HepG2 (cell line): ENCODE measurements at regions not wholly inside any gene's neighbourhood (a gene's known extent, or its start where the extent isn't known, plus 50 kb on each side); places are given as distances from the start of the nearest gene placed in this dataset.
A peak's percentile ranks its signal among the peaks of the same experiment; 100 is the strongest.

ENCODE experiments used
- KDM5A ChIP-seq: fragments of 200-600 bp; sonication (generic); IDR thresholded peaks from 2 replicates; pipeline ENCODE4 v1.7.0; 2018; ENCODE audit warnings: antibody characterized with exemption, mild to moderate bottlenecking, low read length, borderline replicate concordance
- PAX8 ChIP-seq: sonication (generic); formaldehyde crosslinking; IDR thresholded peaks from 2 replicates; pipeline ENCODE4 v1.8.0; 2022; ENCODE audit warnings: mild to moderate bottlenecking, missing genetic modification reagents, borderline replicate concordance
- POLR2G ChIP-seq: fragments of 200-400 bp; formaldehyde crosslinking; IDR thresholded peaks from 2 replicates; pipeline ENCODE4 v1.6.1; 2018; ENCODE audit warnings: mild to moderate bottlenecking, low read depth, low read length, moderate library complexity
- XRCC5 ChIP-seq: fragments of 200-400 bp; formaldehyde crosslinking; optimal IDR thresholded peaks from 2 replicates; pipeline ENCODE3; 2017; ENCODE audit warnings: mild to moderate bottlenecking, low read length
- ZFYVE20 ChIP-seq: sonication (generic); formaldehyde crosslinking; IDR thresholded peaks from 2 replicates; pipeline ENCODE4 v1.8.0; 2023; ENCODE audit warnings: low read depth, mild to moderate bottlenecking, moderate library complexity, missing genetic modification reagents, borderline replicate concordance
- ZMYM3 ChIP-seq: sonication (generic); formaldehyde crosslinking; IDR thresholded peaks from 2 replicates; pipeline ENCODE4 v1.5.1; 2020; ENCODE audit warnings: mild to moderate bottlenecking, missing genetic modification reagents
- ZNF546 ChIP-seq: sonication (generic); formaldehyde crosslinking; conservative IDR thresholded peaks from 2 replicates; pipeline ENCODE4 v1.8.1; 2023; ENCODE audit warnings: mild to moderate bottlenecking, missing genetic modification reagents
- ZNF552 ChIP-seq: sonication (generic); formaldehyde crosslinking; IDR thresholded peaks from 2 replicates; pipeline ENCODE4 v1.9.0; 2022; ENCODE audit warnings: missing genetic modification reagents, mild to moderate bottlenecking, borderline replicate concordance
- ZNF768 ChIP-seq: sonication (generic); formaldehyde crosslinking; IDR thresholded peaks from 2 replicates; pipeline ENCODE4 v1.4.0; 2020; ENCODE audit warnings: missing genetic modification reagents
- ZSCAN29 ChIP-seq: sonication (generic); formaldehyde crosslinking; conservative IDR thresholded peaks from 2 replicates; pipeline ENCODE4 v1.4.0; 2020; ENCODE audit warnings: mild to moderate bottlenecking, missing genetic modification reagents
- TF ChIP-seq, protein P1 (sequence below): sonication (generic); formaldehyde crosslinking; IDR thresholded peaks from 2 replicates; pipeline ENCODE4 v1.4.0; 2020; ENCODE audit warnings: mild to moderate bottlenecking, missing genetic modification reagents
- TF ChIP-seq, protein P2 (sequence below): sonication (generic); formaldehyde crosslinking; IDR thresholded peaks from 2 replicates; pipeline ENCODE4 v1.9.0; 2021; ENCODE audit warnings: missing genetic modification reagents, mild to moderate bottlenecking, borderline replicate concordance

DNA sequence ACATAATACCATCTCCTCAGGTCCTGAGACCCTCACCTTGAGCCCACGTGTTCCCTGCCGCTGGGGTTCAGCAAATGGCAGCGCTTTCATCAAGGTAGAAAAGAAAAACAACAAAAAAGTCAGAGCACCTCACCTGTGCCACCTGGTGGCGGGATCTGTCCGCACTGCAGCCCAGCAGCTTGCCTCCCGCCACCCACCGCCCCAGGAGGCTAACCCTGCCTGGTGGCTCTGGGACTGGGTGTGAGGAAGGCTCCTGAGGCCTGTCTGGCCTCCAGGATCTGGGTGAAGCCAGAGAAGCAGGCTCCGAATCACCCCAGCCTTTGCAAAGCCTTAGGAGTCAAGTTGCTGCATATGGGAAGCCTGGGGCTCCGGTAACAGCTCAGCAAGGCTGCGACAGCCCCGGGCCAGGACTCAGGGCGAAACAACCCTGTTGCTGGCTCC, 270.8 kb downstream of the BMP7 start (continued):
- TF ChIP-seq ZMYM3 (CRISPR knock-in tag) (no peak), ZNF546 (CRISPR knock-in tag) (no peak), XRCC5 (peak; percentile 83), POLR2G (no peak), ZSCAN29 (no peak), KDM5A (no peak), ZNF552 (CRISPR knock-in tag) (no peak), ZFYVE20 (CRISPR knock-in tag) (no peak), ZNF768 (CRISPR knock-in tag) (peak; percentile 56; the same call in 1 of the 2 replicates), PAX8 (CRISPR knock-in tag) (0 out of 2 replicates have a peak, but pooled peaks have one; percentile 46)
- TF ChIP-seq, protein P1, sequence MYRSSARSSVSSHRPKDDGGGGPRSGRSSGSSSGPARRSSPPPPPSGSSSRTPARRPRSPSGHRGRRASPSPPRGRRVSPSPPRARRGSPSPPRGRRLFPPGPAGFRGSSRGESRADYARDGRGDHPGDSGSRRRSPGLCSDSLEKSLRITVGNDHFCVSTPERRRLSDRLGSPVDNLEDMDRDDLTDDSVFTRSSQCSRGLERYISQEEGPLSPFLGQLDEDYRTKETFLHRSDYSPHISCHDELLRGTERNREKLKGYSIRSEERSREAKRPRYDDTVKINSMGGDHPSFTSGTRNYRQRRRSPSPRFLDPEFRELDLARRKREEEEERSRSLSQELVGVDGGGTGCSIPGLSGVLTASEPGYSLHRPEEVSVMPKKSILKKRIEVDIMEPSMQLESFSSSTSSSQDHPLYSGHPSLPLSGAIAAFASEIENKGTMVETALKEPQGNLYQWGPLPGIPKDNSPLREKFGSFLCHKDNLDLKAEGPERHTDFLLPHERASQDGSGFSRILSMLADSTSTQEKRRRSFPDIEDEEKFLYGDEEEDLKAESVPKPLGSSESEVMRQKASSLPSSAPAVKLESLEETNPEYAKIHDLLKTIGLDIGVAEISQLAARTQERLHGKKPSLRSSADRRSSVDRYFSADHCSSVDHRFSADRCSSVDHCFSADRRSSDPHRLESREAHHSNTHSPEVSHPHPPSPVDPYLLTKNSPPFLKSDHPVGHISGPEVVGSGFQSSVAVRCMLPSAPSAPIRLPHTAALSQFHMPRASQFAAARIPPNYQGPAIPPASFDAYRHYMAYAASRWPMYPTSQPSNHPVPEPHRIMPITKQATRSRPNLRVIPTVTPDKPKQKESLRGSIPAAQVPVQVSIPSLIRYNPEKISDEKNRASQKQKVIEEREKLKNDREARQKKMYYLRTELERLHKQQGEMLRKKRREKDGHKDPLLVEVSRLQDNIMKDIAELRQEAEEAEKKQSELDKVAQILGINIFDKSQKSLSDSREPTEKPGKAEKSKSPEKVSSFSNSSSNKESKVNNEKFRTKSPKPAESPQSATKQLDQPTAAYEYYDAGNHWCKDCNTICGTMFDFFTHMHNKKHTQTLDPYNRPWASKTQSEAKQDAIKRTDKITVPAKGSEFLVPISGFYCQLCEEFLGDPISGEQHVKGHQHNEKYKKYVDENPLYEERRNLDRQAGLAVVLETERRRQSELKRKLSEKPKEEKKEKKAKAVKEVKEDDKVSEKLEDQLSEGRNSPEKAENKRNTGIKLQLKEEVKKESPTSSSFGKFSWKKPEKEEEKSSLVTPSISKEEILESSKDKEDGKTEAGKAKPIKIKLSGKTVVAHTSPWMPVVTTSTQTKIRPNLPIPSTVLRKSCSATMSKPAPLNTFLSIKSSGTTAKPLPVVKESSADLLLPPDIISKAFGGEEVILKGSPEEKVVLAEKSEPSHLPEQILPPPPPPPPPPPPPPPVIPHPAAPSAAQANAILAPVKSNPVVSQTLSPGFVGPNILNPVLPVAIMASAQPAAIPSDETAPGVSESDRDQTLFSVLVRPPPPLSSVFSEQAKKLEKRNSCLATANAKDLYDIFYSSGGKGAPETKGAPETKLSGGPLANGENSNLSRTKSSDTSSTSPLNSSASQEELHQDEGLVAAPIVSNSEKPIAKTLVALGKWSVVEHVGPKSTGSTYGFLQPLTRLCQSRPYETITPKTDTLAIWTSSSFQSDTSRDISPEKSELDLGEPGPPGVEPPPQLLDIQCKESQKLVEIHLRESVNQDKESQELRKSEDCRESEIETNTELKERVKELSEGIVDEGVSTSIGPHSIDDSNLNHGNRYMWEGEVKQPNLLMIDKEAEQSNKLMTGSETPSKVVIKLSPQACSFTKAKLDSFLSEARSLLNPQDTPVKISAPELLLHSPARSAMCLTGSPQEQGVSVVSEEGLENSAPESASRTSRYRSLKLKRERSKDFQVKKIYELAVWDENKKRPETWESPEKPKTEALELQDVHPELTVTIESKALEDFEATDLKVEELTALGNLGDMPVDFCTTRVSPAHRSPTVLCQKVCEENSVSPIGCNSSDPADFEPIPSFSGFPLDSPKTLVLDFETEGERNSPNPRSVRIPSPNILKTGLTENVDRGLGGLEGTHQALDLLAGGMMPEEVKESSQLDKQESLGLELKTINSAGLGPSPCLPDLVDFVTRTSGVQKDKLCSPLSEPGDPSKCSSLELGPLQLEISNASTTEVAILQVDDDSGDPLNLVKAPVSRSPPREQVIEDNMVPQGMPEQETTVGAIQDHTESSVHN (CRISPR knock-in tag): no peak
- TF ChIP-seq, protein P2, sequence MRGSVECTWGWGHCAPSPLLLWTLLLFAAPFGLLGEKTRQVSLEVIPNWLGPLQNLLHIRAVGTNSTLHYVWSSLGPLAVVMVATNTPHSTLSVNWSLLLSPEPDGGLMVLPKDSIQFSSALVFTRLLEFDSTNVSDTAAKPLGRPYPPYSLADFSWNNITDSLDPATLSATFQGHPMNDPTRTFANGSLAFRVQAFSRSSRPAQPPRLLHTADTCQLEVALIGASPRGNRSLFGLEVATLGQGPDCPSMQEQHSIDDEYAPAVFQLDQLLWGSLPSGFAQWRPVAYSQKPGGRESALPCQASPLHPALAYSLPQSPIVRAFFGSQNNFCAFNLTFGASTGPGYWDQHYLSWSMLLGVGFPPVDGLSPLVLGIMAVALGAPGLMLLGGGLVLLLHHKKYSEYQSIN (CRISPR knock-in tag): no peak
